ENCODE measurements at regions not wholly inside any gene's neighbourhood (a gene's known extent, or its start where the extent isn't known, plus 50 kb on each side); places are given as distances from the start of the nearest gene placed in this dataset.

GRCh38 chr14:49946320-49947141 lies 53.6 kb downstream of the ARF6 start:
- TF ChIP-seq, protein P1, sequence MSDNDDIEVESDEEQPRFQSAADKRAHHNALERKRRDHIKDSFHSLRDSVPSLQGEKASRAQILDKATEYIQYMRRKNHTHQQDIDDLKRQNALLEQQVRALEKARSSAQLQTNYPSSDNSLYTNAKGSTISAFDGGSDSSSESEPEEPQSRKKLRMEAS (IDR thresholded peaks at IDR 0.05) = peak; percentile 61
- TF ChIP-seq CTCF (IDR thresholded peaks at IDR 0.05) (no peak), FOSL2 (IDR thresholded peaks at IDR 0.05) (0 out of 2 replicates have a peak, but pooled peaks have one; percentile 34), FOSL2 (CRISPR knock-in tag; IDR thresholded peaks at IDR 0.05) (peak; percentile 62), RAD21 (conservative IDR thresholded peaks at IDR 0.05 in 1 of 2, IDR thresholded peaks at IDR 0.05 in 1 of 2) (0 out of 5 replicates have a peak, but pooled peaks of 1 of the 2 experiments have one; percentile 23), MAZ (IDR thresholded peaks at IDR 0.05; ENCODE audit: borderline replicate concordance, low read depth, low read length) (no peak)
- Histone ChIP-seq H3K4me3 (no peak overlapping the region), H3K4me1 (peaks cover 57% of the 10 kb centered on the region), H3K27ac (peak overlapping the region; percentile 46 to 76), H3K9me3 (no peaks in the 10 kb centered on the region), H3K4me2 (peak overlapping the region; percentile 57)
- FAIRE-seq (no peak), DNase-seq (ENCODE audit: low read depth in 1 of 2, low spot score in 1 of 2) (peak; percentile 76), ATAC-seq (peak; percentile 85 to 93)
- CTCF ChIA-PET = interaction anchor here (0.7 to 1.7 kb wide), 6 partner anchors 58 to 632 kb away, joined by 3 to 4 read pairs (median 3); no protein-coding TSS in a partner anchor
- WGBS (ENCODE audit: missing lambda C conversion rate) = 16% methylated on average over 10 of the region's 10 CpGs
- POLR2A ChIA-PET = interaction anchor here (0.6 kb wide), 1 partner anchor 47 kb away, joined by 4 read pairs; no protein-coding TSS in a partner anchor

DNA sequence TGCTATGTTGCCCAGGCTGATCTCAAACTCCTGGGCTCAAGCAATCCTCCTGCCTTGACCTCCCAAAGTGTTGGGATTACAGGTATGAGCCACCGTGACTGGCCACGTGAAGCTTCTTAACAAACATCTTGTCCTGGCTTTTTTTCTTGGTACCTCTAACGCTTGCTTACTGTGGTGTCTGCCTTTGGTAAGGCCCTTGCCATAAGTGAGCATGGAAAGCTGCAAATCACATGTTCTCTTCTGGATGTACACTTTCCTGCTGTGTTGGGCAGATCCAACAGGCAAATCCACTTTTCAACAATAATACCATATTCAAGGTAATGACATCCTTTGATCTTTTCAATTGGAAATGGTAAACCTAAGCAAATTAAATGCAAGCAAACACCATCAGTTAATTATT lies 54.6 kb downstream of the ARF6 start:
- peak overlapping the region; percentile 57 for H3K4me2 ChIP-seq
- DNase-seq (ENCODE audit: low read depth in 1 of 2, low spot score in 1 of 2) = no peak
- H3K27ac ChIP-seq = peak overlapping the region; percentile 46 to 76
- no peak for ATAC-seq
- POLR2A ChIA-PET = no interaction called here
- CTCF ChIA-PET = interaction anchor here (0.6 to 0.9 kb wide), 3 partner anchors 45 to 631 kb away, joined by 3 read pairs; no protein-coding TSS in a partner anchor
- no peaks in the 10 kb centered on the region for H3K9me3 ChIP-seq
- H3K4me3 ChIP-seq = no peak overlapping the region
- no peak for TF ChIP-seq CHD2 (IDR thresholded peaks at IDR 0.05; ENCODE audit: low read length, partially characterized antibody)
- TF ChIP-seq HOXB13 (CRISPR knock-in tag; IDR thresholded peaks at IDR 0.05; ENCODE audit: low read depth) = 0 out of 2 replicates have a peak, but pooled peaks have one; percentile 43
- FAIRE-seq = no peak
- 59% methylated on average over 3 of the region's 3 CpGs for WGBS (ENCODE audit: missing lambda C conversion rate)
- H3K4me1 ChIP-seq = peaks cover 60% of the 10 kb centered on the region

DNA sequence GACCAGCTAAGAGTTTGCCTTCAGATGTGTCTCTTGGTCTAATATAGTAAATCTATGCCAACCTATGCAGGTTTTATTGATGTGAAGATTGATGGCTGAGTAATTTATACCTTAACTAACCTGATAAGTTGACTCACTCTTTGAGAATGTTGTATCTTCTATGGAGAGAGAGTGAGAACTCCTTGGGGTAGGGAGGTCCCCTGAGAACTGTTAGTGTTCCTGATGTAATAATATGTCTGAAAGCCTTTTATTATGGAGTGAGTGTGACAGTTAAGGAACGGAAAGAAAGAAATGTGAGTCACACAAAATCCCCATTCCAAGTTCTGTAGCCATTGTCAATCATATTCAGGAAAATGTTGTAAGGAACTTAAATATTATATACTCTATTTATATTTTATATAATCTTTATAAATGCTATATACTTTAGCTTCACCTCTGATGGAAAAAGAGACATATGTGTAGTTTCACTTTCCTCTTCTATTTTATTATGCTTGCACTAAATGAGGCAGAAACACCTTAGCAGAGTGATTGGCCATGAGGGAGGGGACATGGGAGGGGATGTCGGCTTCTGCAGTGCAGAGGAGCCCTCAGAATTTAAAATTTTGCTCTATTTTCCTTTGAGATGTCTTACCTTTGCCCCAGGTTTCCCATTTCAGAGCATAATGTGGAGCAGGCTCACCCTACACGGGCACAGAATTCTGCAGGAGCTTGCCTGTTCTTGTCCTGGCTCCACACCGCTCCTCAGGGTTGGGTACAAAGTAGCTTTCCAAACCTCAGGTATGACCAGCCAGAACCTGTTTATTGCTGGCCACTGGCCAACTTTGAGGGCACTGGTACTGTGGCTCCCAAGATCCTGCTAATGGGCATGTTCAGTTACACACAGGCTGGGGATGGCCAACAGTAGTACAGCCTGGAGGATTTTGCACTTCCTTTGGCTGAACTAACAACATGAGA lies 57.7 kb downstream of the ARF6 start:
- Histone ChIP-seq H3K4me1 (peaks cover 72% of the 10 kb centered on the region), H3K4me3 (no peak overlapping the region), H3K27ac (peak overlapping the region; percentile 13 to 79), H3K9me3 (no peaks in the 10 kb centered on the region), H3K4me2 (peak overlapping the region; percentile 46)
- CTCF ChIA-PET = interaction anchor here (0.7 to 2.3 kb wide), 10 partner anchors 10 to 153 kb away, joined by 3 to 7 read pairs (median 3); no protein-coding TSS in a partner anchor
- DNase-seq (ENCODE audit: low read depth in 1 of 2, low spot score in 1 of 2) (no peak), ATAC-seq (no peak), FAIRE-seq (no peak)
- WGBS (ENCODE audit: missing lambda C conversion rate) = 60% methylated on average over 4 of the region's 4 CpGs
- TF ChIP-seq, protein P2, sequence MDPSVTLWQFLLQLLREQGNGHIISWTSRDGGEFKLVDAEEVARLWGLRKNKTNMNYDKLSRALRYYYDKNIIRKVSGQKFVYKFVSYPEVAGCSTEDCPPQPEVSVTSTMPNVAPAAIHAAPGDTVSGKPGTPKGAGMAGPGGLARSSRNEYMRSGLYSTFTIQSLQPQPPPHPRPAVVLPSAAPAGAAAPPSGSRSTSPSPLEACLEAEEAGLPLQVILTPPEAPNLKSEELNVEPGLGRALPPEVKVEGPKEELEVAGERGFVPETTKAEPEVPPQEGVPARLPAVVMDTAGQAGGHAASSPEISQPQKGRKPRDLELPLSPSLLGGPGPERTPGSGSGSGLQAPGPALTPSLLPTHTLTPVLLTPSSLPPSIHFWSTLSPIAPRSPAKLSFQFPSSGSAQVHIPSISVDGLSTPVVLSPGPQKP (IDR thresholded peaks at IDR 0.05; ENCODE audit: low read depth, low read length) = no peak
- TF ChIP-seq FOSL2 (IDR thresholded peaks at IDR 0.05) (no peak), FOSL2 (CRISPR knock-in tag; IDR thresholded peaks at IDR 0.05) (peak; percentile 48; the same call in 1 of the 2 replicates), MYC (IDR thresholded peaks at IDR 0.05; ENCODE audit: borderline replicate concordance, low read length) (no peak)
- POLR2A ChIA-PET = no interaction called here

- 89% methylated on average over 1 of the region's 1 CpG for WGBS (ENCODE audit: missing lambda C conversion rate)
- POLR2A ChIA-PET = no interaction called here
- H3K4me1 ChIP-seq = peaks cover 65% of the 10 kb centered on the region
- H3K4me3 ChIP-seq = no peak overlapping the region
- peak overlapping the region; percentile 13 to 79; a peak in 5 of 6 replicates for H3K27ac ChIP-seq
- ATAC-seq = no peak
- TF ChIP-seq EP300 (IDR thresholded peaks at IDR 0.05) (no peak), NPAS2 (CRISPR knock-in tag; IDR thresholded peaks at IDR 0.05; ENCODE audit: borderline replicate concordance) (no peak), BHLHE40 (IDR thresholded peaks at IDR 0.05; ENCODE audit: low read depth, low read length) (no peak), MAZ (IDR thresholded peaks at IDR 0.05; ENCODE audit: borderline replicate concordance, low read depth, low read length) (no peak)
- CTCF ChIA-PET = interaction anchor here (0.8 to 1.5 kb wide), 5 partner anchors 10 to 152 kb away, joined by 3 to 4 read pairs (median 3); no protein-coding TSS in a partner anchor
- no peak for FAIRE-seq
- H3K9me3 ChIP-seq = no peaks in the 10 kb centered on the region
- no peak for DNase-seq (ENCODE audit: low read depth in 1 of 2, low spot score in 1 of 2)
- H3K4me2 ChIP-seq = peak overlapping the region; percentile 46
These were observed 58.3 kb downstream of the ARF6 start for GRCh38 chr14:49951229-49951607.

Measured in A549 (cell line).